ENCODE measurements at regions not wholly inside any gene's neighbourhood (a gene's known extent, or its start where the extent isn't known, plus 50 kb on each side); places are given as distances from the start of the nearest gene placed in this dataset.

DNA sequence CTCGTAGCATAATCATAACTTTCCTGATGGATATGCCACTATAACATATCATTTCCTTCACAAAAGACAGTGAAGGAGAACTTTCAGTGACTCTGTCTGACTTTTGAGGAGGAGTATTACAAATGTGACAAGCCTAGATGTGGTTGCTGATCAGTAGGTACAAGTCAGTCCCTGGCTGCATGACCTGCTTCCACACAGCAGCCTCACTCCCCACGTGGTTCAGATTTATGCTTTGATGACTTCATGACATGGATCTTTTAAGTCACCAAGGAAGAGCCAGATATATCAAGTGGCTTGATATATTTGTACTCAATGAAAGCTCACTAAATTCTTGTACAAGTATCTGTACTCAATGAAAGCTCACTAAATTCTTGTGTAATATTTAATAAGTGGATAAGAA, 50.9 kb upstream of the MKLN1 start:
- in situ Hi-C loops (cut with HindIII; ENCODE audit: low sequenced_read_pairs), result no loop called here

All from endothelial cell of hepatic sinusoid (primary cell).